WTC11 (cell line): ENCODE measurements at regions not wholly inside any gene's neighbourhood (a gene's known extent, or its start where the extent isn't known, plus 50 kb on each side); places are given as distances from the start of the nearest gene placed in this dataset.

Experiments used
- ATAC-seq: fragments of 200-7000 bp; cut with Tn5 transposase; 2 replicates; pipeline ENCODE4 v1.10.0; 2021; ENCODE audit warnings: mild to moderate bottlenecking, moderate library complexity
- CTCF ChIA-PET: fragments of 300-600 bp; sonication (Branson Sonifier 250); formaldehyde crosslinking; loops from one replicate; lab custom pipeline; 2021; ENCODE audit warnings: antibody characterized with exemption; lab: Charles Lee
- POLR2A ChIA-PET: fragments of 350-600 bp; sonication (Branson Sonifier 250); formaldehyde crosslinking; loops from one replicate; lab custom pipeline; 2021; ENCODE audit warnings: antibody characterized with exemption; lab: Charles Lee
- DNase-seq: peaks from one replicate; pipeline ENCODE4 v3.0.0; 2021; ENCODE audit warnings: low spot score
- H3K27ac Mint-ChIP-seq: 2 replicates; pipeline ENCODE4 v1.8.0; 2021; ENCODE audit warnings: mixed read lengths
- H3K27me3 Mint-ChIP-seq: 2 replicates; pipeline ENCODE4 v1.8.0; 2021; ENCODE audit warnings: low read depth, mild to moderate bottlenecking, moderate library complexity, mixed read lengths
- H3K36me3 Mint-ChIP-seq: 2 replicates; pipeline ENCODE4 v1.8.0; 2021; ENCODE audit warnings: mixed read lengths
- H3K4me1 Mint-ChIP-seq: 2 replicates; pipeline ENCODE4 v1.8.0; 2022; ENCODE audit warnings: mixed read lengths
- H3K4me3 Mint-ChIP-seq: 2 replicates; pipeline ENCODE4 v1.8.0; 2021; ENCODE audit warnings: mild to moderate bottlenecking, moderate library complexity, mixed read lengths
- H3K9me3 Mint-ChIP-seq: 2 replicates; pipeline ENCODE4 v1.8.0; 2021; ENCODE audit warnings: mixed read lengths
- ATF1 ChIP-seq: sonication (generic); formaldehyde crosslinking; IDR thresholded peaks from 2 replicates; pipeline ENCODE4 v1.8.1; 2023; ENCODE audit warnings: mild to moderate bottlenecking, moderate library complexity, missing genetic modification reagents
- CBFB ChIP-seq: sonication (generic); formaldehyde crosslinking; IDR thresholded peaks from 2 replicates; pipeline ENCODE4 v1.8.1; 2022; ENCODE audit warnings: mild to moderate bottlenecking, low read depth, missing genetic modification reagents
- GTF2I ChIP-seq: fragments of 250-450 bp; sonication (Bioruptor Pico); conservative IDR thresholded peaks from 2 replicates; pipeline ENCODE4 v1.4.0; 2021; ENCODE audit warnings: mild to moderate bottlenecking
- MYBL2 ChIP-seq: sonication (generic); formaldehyde crosslinking; IDR thresholded peaks from 2 replicates; pipeline ENCODE4 v1.8.1; 2023; ENCODE audit warnings: mild to moderate bottlenecking, moderate library complexity, missing genetic modification reagents
- NR1H2 ChIP-seq: sonication (generic); formaldehyde crosslinking; IDR thresholded peaks from 2 replicates; pipeline ENCODE4 v1.9.0; 2021; ENCODE audit warnings: mild to moderate bottlenecking, moderate library complexity, missing genetic modification reagents
- NR2C2 ChIP-seq: sonication (generic); formaldehyde crosslinking; IDR thresholded peaks from 2 replicates; pipeline ENCODE4 v1.8.0; 2022; ENCODE audit warnings: mild to moderate bottlenecking, missing genetic modification reagents
- NR3C1 ChIP-seq: sonication (generic); formaldehyde crosslinking; conservative IDR thresholded peaks from 2 replicates; pipeline ENCODE4 v1.8.1; 2023; ENCODE audit warnings: low read depth, mild to moderate bottlenecking, missing genetic modification reagents
- RORB ChIP-seq: fragments of 250-450 bp; sonication (Bioruptor Pico); IDR thresholded peaks from 2 replicates; pipeline ENCODE4 v1.9.0; 2021; ENCODE audit warnings: mild to moderate bottlenecking
- SMAD4 ChIP-seq: sonication (generic); formaldehyde crosslinking; IDR thresholded peaks from 2 replicates; pipeline ENCODE4 v1.8.0; 2022; ENCODE audit warnings: mild to moderate bottlenecking, missing genetic modification reagents
- TEAD1 ChIP-seq: sonication (generic); formaldehyde crosslinking; IDR thresholded peaks from 2 replicates; pipeline ENCODE4 v1.8.0; 2022; ENCODE audit warnings: mild to moderate bottlenecking, missing genetic modification reagents
- ZBTB21 ChIP-seq: sonication (generic); formaldehyde crosslinking; IDR thresholded peaks from 2 replicates; pipeline ENCODE4 v1.8.1; 2023; ENCODE audit warnings: mild to moderate bottlenecking, missing genetic modification reagents, borderline replicate concordance
- ZNF423 ChIP-seq: fragments of 250-450 bp; sonication (Bioruptor Pico); IDR thresholded peaks from 2 replicates; pipeline ENCODE4 v2.1.2; 2022; ENCODE audit warnings: mild to moderate bottlenecking, moderate library complexity
- TF ChIP-seq, protein P1 (sequence below): sonication (generic); formaldehyde crosslinking; IDR thresholded peaks from 2 replicates; pipeline ENCODE4 v1.8.1; 2023; ENCODE audit warnings: mild to moderate bottlenecking, missing genetic modification reagents, borderline replicate concordance
- TF ChIP-seq, protein P2 (sequence below): fragments of 250-450 bp; sonication (Bioruptor Pico); IDR thresholded peaks from 2 replicates; pipeline ENCODE4 v1.9.0; 2021; ENCODE audit warnings: mild to moderate bottlenecking
- TF ChIP-seq, protein P3 (sequence below): sonication (generic); formaldehyde crosslinking; IDR thresholded peaks from 2 replicates; pipeline ENCODE4 v1.8.0; 2022; ENCODE audit warnings: mild to moderate bottlenecking, missing genetic modification reagents
- TF ChIP-seq, protein P4 (sequence below): sonication (generic); formaldehyde crosslinking; IDR thresholded peaks from 2 replicates; pipeline ENCODE4 v1.8.1; 2023; ENCODE audit warnings: mild to moderate bottlenecking, missing genetic modification reagents, moderate library complexity
- TF ChIP-seq, protein P5 (sequence below): sonication (generic); formaldehyde crosslinking; IDR thresholded peaks from 2 replicates; pipeline ENCODE4 v1.8.1; 2023; ENCODE audit warnings: mild to moderate bottlenecking, missing genetic modification reagents
- TF ChIP-seq, protein P6 (sequence below): sonication (generic); formaldehyde crosslinking; IDR thresholded peaks from 2 replicates; pipeline ENCODE4 v1.8.1; 2023; ENCODE audit warnings: mild to moderate bottlenecking, moderate library complexity, missing genetic modification reagents
- TF ChIP-seq, protein P7 (sequence below): sonication (generic); formaldehyde crosslinking; IDR thresholded peaks from 2 replicates; pipeline ENCODE4 v1.8.0; 2022; ENCODE audit warnings: mild to moderate bottlenecking, missing genetic modification reagents

DNA sequence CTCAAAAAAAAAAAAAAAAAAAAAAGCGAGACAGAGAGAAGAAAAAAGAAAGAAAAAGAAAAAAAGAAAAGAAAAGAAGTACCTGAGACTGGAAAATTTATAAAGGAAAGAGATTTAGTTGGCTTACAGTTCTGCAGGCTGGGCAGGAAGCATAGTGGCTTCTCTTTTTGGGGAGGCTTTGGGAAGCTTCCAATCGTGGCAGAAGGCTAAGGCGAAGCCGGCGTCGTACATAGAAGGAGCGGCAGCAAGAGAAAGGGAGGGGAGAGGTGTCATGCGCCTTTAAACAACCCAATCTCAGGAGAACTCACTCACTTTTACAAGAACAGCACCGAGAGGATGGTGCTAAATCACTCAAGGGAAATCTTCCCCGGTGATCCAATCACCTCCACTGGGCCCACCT is 272.1 kb upstream of the FOXK1 start (continued):
- TF ChIP-seq, protein P1, sequence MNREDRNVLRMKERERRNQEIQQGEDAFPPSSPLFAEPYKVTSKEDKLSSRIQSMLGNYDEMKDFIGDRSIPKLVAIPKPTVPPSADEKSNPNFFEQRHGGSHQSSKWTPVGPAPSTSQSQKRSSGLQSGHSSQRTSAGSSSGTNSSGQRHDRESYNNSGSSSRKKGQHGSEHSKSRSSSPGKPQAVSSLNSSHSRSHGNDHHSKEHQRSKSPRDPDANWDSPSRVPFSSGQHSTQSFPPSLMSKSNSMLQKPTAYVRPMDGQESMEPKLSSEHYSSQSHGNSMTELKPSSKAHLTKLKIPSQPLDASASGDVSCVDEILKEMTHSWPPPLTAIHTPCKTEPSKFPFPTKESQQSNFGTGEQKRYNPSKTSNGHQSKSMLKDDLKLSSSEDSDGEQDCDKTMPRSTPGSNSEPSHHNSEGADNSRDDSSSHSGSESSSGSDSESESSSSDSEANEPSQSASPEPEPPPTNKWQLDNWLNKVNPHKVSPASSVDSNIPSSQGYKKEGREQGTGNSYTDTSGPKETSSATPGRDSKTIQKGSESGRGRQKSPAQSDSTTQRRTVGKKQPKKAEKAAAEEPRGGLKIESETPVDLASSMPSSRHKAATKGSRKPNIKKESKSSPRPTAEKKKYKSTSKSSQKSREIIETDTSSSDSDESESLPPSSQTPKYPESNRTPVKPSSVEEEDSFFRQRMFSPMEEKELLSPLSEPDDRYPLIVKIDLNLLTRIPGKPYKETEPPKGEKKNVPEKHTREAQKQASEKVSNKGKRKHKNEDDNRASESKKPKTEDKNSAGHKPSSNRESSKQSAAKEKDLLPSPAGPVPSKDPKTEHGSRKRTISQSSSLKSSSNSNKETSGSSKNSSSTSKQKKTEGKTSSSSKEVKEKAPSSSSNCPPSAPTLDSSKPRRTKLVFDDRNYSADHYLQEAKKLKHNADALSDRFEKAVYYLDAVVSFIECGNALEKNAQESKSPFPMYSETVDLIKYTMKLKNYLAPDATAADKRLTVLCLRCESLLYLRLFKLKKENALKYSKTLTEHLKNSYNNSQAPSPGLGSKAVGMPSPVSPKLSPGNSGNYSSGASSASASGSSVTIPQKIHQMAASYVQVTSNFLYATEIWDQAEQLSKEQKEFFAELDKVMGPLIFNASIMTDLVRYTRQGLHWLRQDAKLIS = no peak
- TF ChIP-seq, protein P2, sequence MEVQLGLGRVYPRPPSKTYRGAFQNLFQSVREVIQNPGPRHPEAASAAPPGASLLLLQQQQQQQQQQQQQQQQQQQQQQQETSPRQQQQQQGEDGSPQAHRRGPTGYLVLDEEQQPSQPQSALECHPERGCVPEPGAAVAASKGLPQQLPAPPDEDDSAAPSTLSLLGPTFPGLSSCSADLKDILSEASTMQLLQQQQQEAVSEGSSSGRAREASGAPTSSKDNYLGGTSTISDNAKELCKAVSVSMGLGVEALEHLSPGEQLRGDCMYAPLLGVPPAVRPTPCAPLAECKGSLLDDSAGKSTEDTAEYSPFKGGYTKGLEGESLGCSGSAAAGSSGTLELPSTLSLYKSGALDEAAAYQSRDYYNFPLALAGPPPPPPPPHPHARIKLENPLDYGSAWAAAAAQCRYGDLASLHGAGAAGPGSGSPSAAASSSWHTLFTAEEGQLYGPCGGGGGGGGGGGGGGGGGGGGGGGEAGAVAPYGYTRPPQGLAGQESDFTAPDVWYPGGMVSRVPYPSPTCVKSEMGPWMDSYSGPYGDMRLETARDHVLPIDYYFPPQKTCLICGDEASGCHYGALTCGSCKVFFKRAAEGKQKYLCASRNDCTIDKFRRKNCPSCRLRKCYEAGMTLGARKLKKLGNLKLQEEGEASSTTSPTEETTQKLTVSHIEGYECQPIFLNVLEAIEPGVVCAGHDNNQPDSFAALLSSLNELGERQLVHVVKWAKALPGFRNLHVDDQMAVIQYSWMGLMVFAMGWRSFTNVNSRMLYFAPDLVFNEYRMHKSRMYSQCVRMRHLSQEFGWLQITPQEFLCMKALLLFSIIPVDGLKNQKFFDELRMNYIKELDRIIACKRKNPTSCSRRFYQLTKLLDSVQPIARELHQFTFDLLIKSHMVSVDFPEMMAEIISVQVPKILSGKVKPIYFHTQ = no peak
- TF ChIP-seq, all 79 proteins: peak for 0

DNA sequence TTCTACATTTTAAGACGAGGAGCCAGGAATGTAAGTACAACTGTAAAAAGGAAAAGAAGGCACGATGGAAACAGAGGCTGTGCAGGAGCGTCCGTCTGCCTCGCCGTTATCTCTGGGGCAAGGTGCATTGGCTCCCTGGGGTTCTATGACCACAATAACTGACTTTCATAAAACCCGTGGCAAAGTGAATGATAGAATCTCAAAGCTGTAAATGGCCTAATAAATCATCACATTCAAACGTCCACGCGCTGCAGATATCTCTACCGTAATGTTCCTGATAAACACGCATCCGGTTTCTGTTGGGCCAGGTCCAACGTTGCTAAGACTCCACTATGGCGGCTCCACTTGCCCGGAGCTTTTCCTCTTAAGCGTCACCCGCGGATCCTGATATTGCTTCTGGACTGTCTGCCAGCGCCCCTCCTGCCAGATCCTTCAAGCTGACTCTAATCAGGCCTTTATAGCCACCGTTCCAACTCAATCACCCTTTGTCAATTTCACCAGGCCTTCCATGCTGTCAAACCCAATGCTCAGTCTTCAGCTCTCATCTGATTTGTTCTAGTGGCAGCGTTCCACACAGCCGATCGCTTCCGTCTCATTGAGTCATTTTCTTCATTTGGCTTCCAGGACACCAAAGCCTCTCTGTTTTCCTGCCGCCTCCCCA is 265.6 kb upstream of the FOXK1 start:
- peaks cover 64% of the 10 kb centered on the region for H3K9me3 Mint-ChIP-seq
- peaks cover 6% of the 10 kb centered on the region; the same call in 1 of the 2 replicates for H3K27me3 Mint-ChIP-seq
- DNase-seq (no peak), ATAC-seq (no peak)
- H3K27ac Mint-ChIP-seq = no peak overlapping the region
- TF ChIP-seq NR1H2 (CRISPR knock-in tag) = no peak
- no peak for TF ChIP-seq ZNF423 (CRISPR knock-in tag)
- no peak for TF ChIP-seq NR2C2
- TF ChIP-seq, protein P3, sequence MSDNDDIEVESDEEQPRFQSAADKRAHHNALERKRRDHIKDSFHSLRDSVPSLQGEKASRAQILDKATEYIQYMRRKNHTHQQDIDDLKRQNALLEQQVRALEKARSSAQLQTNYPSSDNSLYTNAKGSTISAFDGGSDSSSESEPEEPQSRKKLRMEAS = no peak
- TF ChIP-seq, protein P4, sequence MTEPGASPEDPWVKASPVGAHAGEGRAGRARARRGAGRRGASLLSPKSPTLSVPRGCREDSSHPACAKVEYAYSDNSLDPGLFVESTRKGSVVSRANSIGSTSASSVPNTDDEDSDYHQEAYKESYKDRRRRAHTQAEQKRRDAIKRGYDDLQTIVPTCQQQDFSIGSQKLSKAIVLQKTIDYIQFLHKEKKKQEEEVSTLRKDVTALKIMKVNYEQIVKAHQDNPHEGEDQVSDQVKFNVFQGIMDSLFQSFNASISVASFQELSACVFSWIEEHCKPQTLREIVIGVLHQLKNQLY = no peak
- TF ChIP-seq NR3C1 (CRISPR knock-in tag) = no peak
- no peak for TF ChIP-seq MYBL2 (CRISPR knock-in tag)
- no peak overlapping the region for H3K4me3 Mint-ChIP-seq
- ChIA-PET CTCF (no interaction called here), POLR2A (no interaction called here)
- H3K4me1 Mint-ChIP-seq = no peaks in the 10 kb centered on the region
- peaks cover 19% of the 10 kb centered on the region for H3K36me3 Mint-ChIP-seq

DNA sequence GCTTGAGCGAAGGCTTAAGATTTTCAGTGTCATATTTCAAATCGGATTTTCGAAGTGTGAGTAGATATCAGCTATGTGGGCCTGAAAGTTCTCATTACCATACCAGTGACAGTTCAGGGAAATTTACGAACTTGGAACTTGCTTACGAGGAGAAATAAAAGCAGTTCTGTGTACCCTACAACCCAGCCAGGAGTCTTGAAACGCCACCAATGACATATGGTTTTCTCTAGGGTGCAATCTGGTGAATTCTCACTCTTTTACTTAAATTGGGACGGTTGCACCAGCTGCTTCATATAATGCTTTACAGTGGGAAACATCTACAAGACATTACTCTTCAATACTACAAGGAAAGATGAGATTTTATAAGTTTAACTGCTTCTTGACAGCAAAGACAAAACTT is 253.6 kb upstream of the FOXK1 start:
- no peak for ATAC-seq
- no peaks in the 10 kb centered on the region for H3K4me1 Mint-ChIP-seq
- no peak overlapping the region for H3K4me3 Mint-ChIP-seq
- CTCF ChIA-PET = no interaction called here
- peaks cover 69% of the 10 kb centered on the region for H3K9me3 Mint-ChIP-seq
- H3K36me3 Mint-ChIP-seq = peaks cover 24% of the 10 kb centered on the region
- no peak for DNase-seq
- no peak overlapping the region for H3K27ac Mint-ChIP-seq
- peaks cover 4% of the 10 kb centered on the region for H3K27me3 Mint-ChIP-seq
- POLR2A ChIA-PET = no interaction called here
- TF ChIP-seq RORB (CRISPR knock-in tag) (no peak), CBFB (CRISPR knock-in tag) (no peak), GTF2I (CRISPR knock-in tag) (no peak), ATF1 (CRISPR knock-in tag) (no peak), SMAD4 (CRISPR knock-in tag) (no peak), TEAD1 (no peak), ZBTB21 (CRISPR knock-in tag) (no peak)
- TF ChIP-seq, protein P5, sequence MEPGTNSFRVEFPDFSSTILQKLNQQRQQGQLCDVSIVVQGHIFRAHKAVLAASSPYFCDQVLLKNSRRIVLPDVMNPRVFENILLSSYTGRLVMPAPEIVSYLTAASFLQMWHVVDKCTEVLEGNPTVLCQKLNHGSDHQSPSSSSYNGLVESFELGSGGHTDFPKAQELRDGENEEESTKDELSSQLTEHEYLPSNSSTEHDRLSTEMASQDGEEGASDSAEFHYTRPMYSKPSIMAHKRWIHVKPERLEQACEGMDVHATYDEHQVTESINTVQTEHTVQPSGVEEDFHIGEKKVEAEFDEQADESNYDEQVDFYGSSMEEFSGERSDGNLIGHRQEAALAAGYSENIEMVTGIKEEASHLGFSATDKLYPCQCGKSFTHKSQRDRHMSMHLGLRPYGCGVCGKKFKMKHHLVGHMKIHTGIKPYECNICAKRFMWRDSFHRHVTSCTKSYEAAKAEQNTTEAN (CRISPR knock-in tag) = no peak
- TF ChIP-seq, protein P6, sequence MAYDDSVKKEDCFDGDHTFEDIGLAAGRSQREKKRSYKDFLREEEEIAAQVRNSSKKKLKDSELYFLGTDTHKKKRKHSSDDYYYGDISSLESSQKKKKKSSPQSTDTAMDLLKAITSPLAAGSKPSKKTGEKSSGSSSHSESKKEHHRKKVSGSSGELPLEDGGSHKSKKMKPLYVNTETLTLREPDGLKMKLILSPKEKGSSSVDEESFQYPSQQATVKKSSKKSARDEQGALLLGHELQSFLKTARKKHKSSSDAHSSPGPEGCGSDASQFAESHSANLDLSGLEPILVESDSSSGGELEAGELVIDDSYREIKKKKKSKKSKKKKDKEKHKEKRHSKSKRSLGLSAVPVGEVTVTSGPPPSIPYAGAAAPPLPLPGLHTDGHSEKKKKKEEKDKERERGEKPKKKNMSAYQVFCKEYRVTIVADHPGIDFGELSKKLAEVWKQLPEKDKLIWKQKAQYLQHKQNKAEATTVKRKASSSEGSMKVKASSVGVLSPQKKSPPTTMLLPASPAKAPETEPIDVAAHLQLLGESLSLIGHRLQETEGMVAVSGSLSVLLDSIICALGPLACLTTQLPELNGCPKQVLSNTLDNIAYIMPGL (CRISPR knock-in tag) = no peak
- TF ChIP-seq, protein P7, sequence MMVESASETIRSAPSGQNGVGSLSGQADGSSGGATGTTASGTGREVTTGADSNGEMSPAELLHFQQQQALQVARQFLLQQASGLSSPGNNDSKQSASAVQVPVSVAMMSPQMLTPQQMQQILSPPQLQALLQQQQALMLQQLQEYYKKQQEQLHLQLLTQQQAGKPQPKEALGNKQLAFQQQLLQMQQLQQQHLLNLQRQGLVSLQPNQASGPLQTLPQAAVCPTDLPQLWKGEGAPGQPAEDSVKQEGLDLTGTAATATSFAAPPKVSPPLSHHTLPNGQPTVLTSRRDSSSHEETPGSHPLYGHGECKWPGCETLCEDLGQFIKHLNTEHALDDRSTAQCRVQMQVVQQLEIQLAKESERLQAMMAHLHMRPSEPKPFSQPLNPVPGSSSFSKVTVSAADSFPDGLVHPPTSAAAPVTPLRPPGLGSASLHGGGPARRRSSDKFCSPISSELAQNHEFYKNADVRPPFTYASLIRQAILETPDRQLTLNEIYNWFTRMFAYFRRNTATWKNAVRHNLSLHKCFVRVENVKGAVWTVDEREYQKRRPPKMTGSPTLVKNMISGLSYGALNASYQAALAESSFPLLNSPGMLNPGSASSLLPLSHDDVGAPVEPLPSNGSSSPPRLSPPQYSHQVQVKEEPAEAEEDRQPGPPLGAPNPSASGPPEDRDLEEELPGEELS (CRISPR knock-in tag) = no peak
